ENCODE measurements at regions not wholly inside any gene's neighbourhood (a gene's known extent, or its start where the extent isn't known, plus 50 kb on each side); places are given as distances from the start of the nearest gene placed in this dataset.

GRCh38 chr3:22819209-22819608 lies 383.9 kb upstream of the UBE2E2 start:
- Histone ChIP-seq H2AFZ (ENCODE audit: low read depth, low read length, poor library complexity, severe bottlenecking) (no peak overlapping the region), H3K27me3 (ENCODE audit: insufficient read depth, low read length) (no peaks in the 10 kb centered on the region), H3K36me3 (ENCODE audit: control insufficient read depth in 1 of 2, insufficient read depth in 2 of 2, low read length in 2 of 2) (no peaks in the 10 kb centered on the region), H3K79me2 (ENCODE audit: insufficient read depth, low read length) (no peaks in the 10 kb centered on the region), H3K4me3 (replicated peaks in 1 of 2; ENCODE audit: low read depth in 1 of 2, low read length in 2 of 2) (no peak overlapping the region), H3K4me2 (ENCODE audit: low read length) (no peak overlapping the region), H3K9me2 (ENCODE audit: insufficient read depth) (no peaks in the 10 kb centered on the region), H3K9me3 (ENCODE audit: control insufficient read depth in 1 of 2, insufficient read depth in 1 of 2, low read depth in 1 of 2, low read length in 2 of 2) (no peaks in the 10 kb centered on the region; a peak in 2 of 4 replicates), H3K9ac (ENCODE audit: low read length) (no peak overlapping the region), H3K27ac (ENCODE audit: low read depth, low read length) (no peak overlapping the region), H3K4me1 (ENCODE audit: control insufficient read depth in 1 of 2, insufficient read depth in 2 of 2, low read length in 2 of 2) (no peaks in the 10 kb centered on the region), H4K20me1 (ENCODE audit: insufficient read depth) (no peaks in the 10 kb centered on the region)
- DNase-seq (ENCODE audit: low read depth, low spot score) = no peak
- CTCF ChIA-PET = no interaction called here
- no TSS peak for BruUV-seq (replicated peaks)
- RAD21 ChIA-PET (ENCODE audit: low non-redundant PET in 1 of 2, low total read pairs in 2 of 2, uncharacterized antibody in 2 of 2, unreplicated experiment in 2 of 2) = no interaction called here
- POLR2A ChIA-PET = no interaction called here
- intact Hi-C loops (cut with micrococcal nuclease) = no loop called here
- ATAC-seq = no peak
- TF ChIP-seq YY1 (IDR thresholded peaks at IDR 0.05; ENCODE audit: extremely low read depth, insufficient replicate concordance, low read depth, low read length) (no peak), ELF1 (IDR thresholded peaks at IDR 0.05; ENCODE audit: borderline replicate concordance, low read depth) (no peak), CTCF (IDR thresholded peaks at IDR 0.05 in 2 of 3, conservative IDR thresholded peaks at IDR 0.05 in 1 of 3; ENCODE audit: borderline replicate concordance in 1 of 3, insufficient read depth in 1 of 3, low read depth in 2 of 3, low read length in 2 of 3) (no peak), RAD21 (IDR thresholded peaks at IDR 0.05; ENCODE audit: low read depth) (no peak), EZH2phosphoT487 (IDR thresholded peaks at IDR 0.05; ENCODE audit: borderline replicate concordance) (no peak), EZH2 (IDR thresholded peaks at IDR 0.05) (no peak), CEBPB (IDR thresholded peaks at IDR 0.05; ENCODE audit: low read depth) (no peak), SP1 (IDR thresholded peaks at IDR 0.05; ENCODE audit: low read depth) (no peak), ZNF274 (IDR thresholded peaks at IDR 0.05; ENCODE audit: low read depth, low read length) (no peak), POLR2AphosphoS5 (IDR thresholded peaks at IDR 0.05; ENCODE audit: low read depth, low read length) (no peak), REST (IDR thresholded peaks at IDR 0.05; ENCODE audit: low read depth) (no peak)
